ENCODE measurements at regions not wholly inside any gene's neighbourhood (a gene's known extent, or its start where the extent isn't known, plus 50 kb on each side); places are given as distances from the start of the nearest gene placed in this dataset.

- no peak for TF ChIP-seq ZNF512 (tag; IDR thresholded peaks at IDR 0.05)
Measured at GRCh38 chr3:135755330-135756105, 210.0 kb upstream of the PPP2R3A start (continued).

GRCh38 chr3:135756106-135756668 is 209.3 kb upstream of the PPP2R3A start:
- intact Hi-C loops (cut with micrococcal nuclease) (no loop called here), in situ Hi-C loops (cut with MboI) (no loop called here)
- Histone ChIP-seq H3K9ac (ENCODE audit: insufficient read depth in 1 of 2, low read depth in 2 of 2, low read length in 2 of 2) (no peak overlapping the region), H3K4me2 (ENCODE audit: insufficient read depth, low read length) (no peak overlapping the region), H3K27me3 (ENCODE audit: control insufficient read depth in 2 of 2, insufficient read depth in 2 of 2, low read length in 2 of 2) (no peaks in the 10 kb centered on the region), H2AFZ (ENCODE audit: low read depth, low read length) (no peak overlapping the region), H3K36me3 (ENCODE audit: control insufficient read depth, insufficient read depth, low read length) (no peaks in the 10 kb centered on the region), H3K27ac (ENCODE audit: extremely low read depth, low read depth, low read length) (no peak overlapping the region), H4K20me1 (replicated peaks; ENCODE audit: control insufficient read depth, insufficient read depth, low read length) (no peaks in the 10 kb centered on the region), H3K79me2 (ENCODE audit: control insufficient read depth, insufficient read depth, low read length) (no peaks in the 10 kb centered on the region), H3K9me3 (replicated peaks; ENCODE audit: control insufficient read depth, insufficient read depth, low read depth, low read length) (no peaks in the 10 kb centered on the region), H3K4me3 (no peak overlapping the region), H3K9me1 (ENCODE audit: control insufficient read depth, insufficient read depth, low read length) (no peaks in the 10 kb centered on the region), H3K4me1 (replicated peaks in 1 of 2; ENCODE audit: control insufficient read depth in 2 of 2, insufficient read depth in 2 of 2, low read length in 2 of 2) (no peaks in the 10 kb centered on the region)
- 0% methylated on average over 3 of the region's 3 CpGs for WGBS (ENCODE audit: insufficient coverage, low coverage, missing lambda C conversion rate)
- BruUV-seq (replicated peaks): no TSS peak
- DNase-seq (ENCODE audit: extremely low read depth in 1 of 4, low spot score in 3 of 4): no peak
- ChIA-PET POLR2A (no interaction called here), CTCF (ENCODE audit: low intra/inter-chr PET ratio) (no interaction called here)
- no peak for FAIRE-seq
- no peak for ATAC-seq
- TF ChIP-seq ZNF134 (CRISPR knock-in tag; conservative IDR thresholded peaks at IDR 0.05): no peak
- TF ChIP-seq ELF4 (CRISPR knock-in tag; IDR thresholded peaks at IDR 0.05): no peak
- no peak for TF ChIP-seq ZNF277 (CRISPR knock-in tag; IDR thresholded peaks at IDR 0.05; ENCODE audit: borderline replicate concordance)
- no peak for TF ChIP-seq RBM14 (IDR thresholded peaks at IDR 0.05; ENCODE audit: borderline replicate concordance, insufficient read depth, low read depth, low read length)
- TF ChIP-seq ZNF830 (CRISPR knock-in tag; IDR thresholded peaks at IDR 0.05): no peak
- TF ChIP-seq MAFG (tag; conservative IDR thresholded peaks at IDR 0.05): no peak
- TF ChIP-seq ZNF707 (CRISPR knock-in tag; conservative IDR thresholded peaks at IDR 0.05): no peak
- TF ChIP-seq POLR2H (tag; IDR thresholded peaks at IDR 0.05; ENCODE audit: low read depth): no peak
- TF ChIP-seq TBP (optimal IDR thresholded peaks at IDR 0.05; ENCODE audit: low read depth, low read length): no peak
- TF ChIP-seq CLOCK (CRISPR knock-in tag; IDR thresholded peaks at IDR 0.05; ENCODE audit: borderline replicate concordance): no peak
- no peak for TF ChIP-seq ZNF444 (CRISPR knock-in tag; IDR thresholded peaks at IDR 0.05)
- TF ChIP-seq ATF4 (CRISPR knock-in tag; IDR thresholded peaks at IDR 0.05): no peak
- TF ChIP-seq BRD9 (IDR thresholded peaks at IDR 0.05; ENCODE audit: low read depth, partially characterized antibody): no peak

Data from K562 (cell line).